OCI-M2 (cell line): ENCODE measurements at regions not wholly inside any gene's neighbourhood (a gene's known extent, or its start where the extent isn't known, plus 50 kb on each side); places are given as distances from the start of the nearest gene placed in this dataset.

ENCODE experiments used
- DNase-seq: peaks from one replicate; lab custom pipeline; 2025; ENCODE audit not compliant: unreplicated experiment; lab: John Stamatoyannopoulos, UW

GRCh38 chr2:74036010-74036409 lies 51.3 kb downstream of the TET3 start:
- no peak for DNase-seq

GRCh38 chr2:74036450-74037195 lies 51.9 kb downstream of the TET3 start:
- DNase-seq, result peak; percentile 49

GRCh38 chr2:74037379-74037860 lies 52.7 kb downstream of the TET3 start:
- DNase-seq, result peak; percentile 35

- no peak for DNase-seq
Observed at GRCh38 chr2:74039611-74040010, 54.9 kb downstream of the TET3 start.

GRCh38 chr2:74041182-74041581 lies 56.5 kb downstream of the TET3 start:
- no peak for DNase-seq

- no peak for DNase-seq
Observed at GRCh38 chr2:74041726-74042125, 57.0 kb downstream of the TET3 start.

GRCh38 chr2:74042606-74043005 lies 57.9 kb downstream of the TET3 start:
- DNase-seq, result no peak

- no peak for DNase-seq
Observed at GRCh38 chr2:74043345-74044329, 58.9 kb downstream of the TET3 start.

- DNase-seq, result no peak
Observed at GRCh38 chr2:74044999-74045398, 60.3 kb downstream of the TET3 start.

GRCh38 chr2:74045454-74045853 lies 60.7 kb downstream of the TET3 start:
- no peak for DNase-seq

- no peak for DNase-seq
Observed at GRCh38 chr2:74046441-74046840, 61.7 kb downstream of the TET3 start.

GRCh38 chr2:74047152-74047551 lies 62.4 kb downstream of the TET3 start:
- DNase-seq, result no peak

GRCh38 chr2:74048147-74048546 lies 63.4 kb downstream of the TET3 start:
- no peak for DNase-seq

GRCh38 chr2:74048843-74049519 lies 64.3 kb downstream of the TET3 start:
- no peak for DNase-seq

GRCh38 chr2:74050151-74050550 lies 65.4 kb downstream of the TET3 start:
- no peak for DNase-seq

- no peak for DNase-seq
Observed at GRCh38 chr2:74051504-74051903, 66.8 kb downstream of the TET3 start.

- DNase-seq, result no peak
Observed at GRCh38 chr2:74052732-74053710, 68.3 kb downstream of the TET3 start.

- DNase-seq, result no peak
Observed at GRCh38 chr2:74053959-74054715, 69.4 kb downstream of the TET3 start.

GRCh38 chr2:74059137-74059775 lies 74.5 kb downstream of the TET3 start:
- DNase-seq, result no peak
